Epidermal melanocyte (primary cell): ENCODE measurements at regions not wholly inside any gene's neighbourhood (a gene's known extent, or its start where the extent isn't known, plus 50 kb on each side); places are given as distances from the start of the nearest gene placed in this dataset.

Experiments
- DNase-seq: peaks from one replicate; pipeline ENCODE4 v3.0.0; 2011; ENCODE audit warnings: low spot score; ENCODE audit not compliant: insufficient read length

- no peak for DNase-seq
These were observed 128.3 kb upstream of the KLHL29 start for GRCh38 chr2:23256643-23257042.

- no peak for DNase-seq
These were observed 124.4 kb upstream of the KLHL29 start for GRCh38 chr2:23260621-23261020.

GRCh38 chr2:23268467-23269263 is 116.3 kb upstream of the KLHL29 start:
- no peak for DNase-seq

- DNase-seq, result no peak
These were observed 115.2 kb upstream of the KLHL29 start for GRCh38 chr2:23269747-23270146.

GRCh38 chr2:23270810-23271209 is 114.2 kb upstream of the KLHL29 start:
- DNase-seq, result no peak

GRCh38 chr2:23271230-23271629 is 113.7 kb upstream of the KLHL29 start:
- DNase-seq, result no peak

- no peak for DNase-seq
These were observed 111.2 kb upstream of the KLHL29 start for GRCh38 chr2:23273786-23274185.

- no peak for DNase-seq
These were observed 104.6 kb upstream of the KLHL29 start for GRCh38 chr2:23280401-23280800.

- DNase-seq, result no peak
These were observed 101.3 kb upstream of the KLHL29 start for GRCh38 chr2:23283653-23284052.

GRCh38 chr2:23285091-23285800 is 99.7 kb upstream of the KLHL29 start:
- DNase-seq, result no peak

- DNase-seq, result no peak
These were observed 98.8 kb upstream of the KLHL29 start for GRCh38 chr2:23286031-23286757.

- peak; percentile 27 for DNase-seq
These were observed 97.9 kb upstream of the KLHL29 start for GRCh38 chr2:23286758-23287704.

GRCh38 chr2:23289671-23290070 is 95.3 kb upstream of the KLHL29 start:
- no peak for DNase-seq

- no peak for DNase-seq
These were observed 93.7 kb upstream of the KLHL29 start for GRCh38 chr2:23291239-23291638.

GRCh38 chr2:23292024-23292423 is 93.0 kb upstream of the KLHL29 start:
- DNase-seq, result no peak

- DNase-seq, result no peak
These were observed 91.9 kb upstream of the KLHL29 start for GRCh38 chr2:23293063-23293462.

GRCh38 chr2:23293731-23294130 is 91.2 kb upstream of the KLHL29 start:
- no peak for DNase-seq

- DNase-seq, result no peak
These were observed 90.7 kb upstream of the KLHL29 start for GRCh38 chr2:23294238-23294637.

GRCh38 chr2:23296691-23297090 is 88.3 kb upstream of the KLHL29 start:
- no peak for DNase-seq

- DNase-seq, result no peak
These were observed 87.9 kb upstream of the KLHL29 start for GRCh38 chr2:23297112-23297511.

GRCh38 chr2:23298551-23298950 is 86.4 kb upstream of the KLHL29 start:
- DNase-seq, result no peak
